Keratinocyte (primary cell): ENCODE measurements at regions not wholly inside any gene's neighbourhood (a gene's known extent, or its start where the extent isn't known, plus 50 kb on each side); places are given as distances from the start of the nearest gene placed in this dataset.

Experiments used
- DNase-seq: peaks from one replicate; pipeline ENCODE4 v3.0.0-alpha.2; 2011; ENCODE audit warnings: low read depth, missing footprints, low spot score
- FAIRE-seq: peaks from 2 replicates; lab custom pipeline; 2011; peaks lifted over from hg19 to GRCh38; lab: Jason Lieb, UNC
- H2AFZ ChIP-seq: 2 replicates; pipeline ENCODE4 v1.6.0; 2012; ENCODE audit warnings: low read length, control low read depth, inconsistent platforms; ENCODE audit not compliant: control insufficient read depth
- H3K27ac ChIP-seq: 2 replicates; pipeline ENCODE4 v1.5.1; 2011; ENCODE audit warnings: low read length; ENCODE audit not compliant: control insufficient read depth, insufficient read depth
- H3K27me3 ChIP-seq: 3 replicates; pipeline ENCODE4 v1.6.0; 2011; ENCODE audit warnings: low read length; ENCODE audit not compliant: control insufficient read depth, insufficient read depth; ENCODE audit errors: extremely low read depth
- H3K36me3 ChIP-seq, 2 experiments: 2 replicates in 1 of 2; 3 replicates in 1 of 2; pipeline ENCODE4 v1.5.1; 2011; ENCODE audit warnings: low read length in 2 of 2, mild to moderate bottlenecking in 1 of 2; ENCODE audit not compliant: control insufficient read depth in 2 of 2, insufficient read depth in 2 of 2; ENCODE audit errors: extremely low read depth in 1 of 2
- H3K4me1 ChIP-seq: 3 replicates; pipeline ENCODE4 v1.5.1; 2011; ENCODE audit warnings: low read length; ENCODE audit not compliant: control insufficient read depth, insufficient read depth; ENCODE audit errors: extremely low read depth
- H3K4me2 ChIP-seq: 3 replicates; pipeline ENCODE4 v1.6.0; 2011; ENCODE audit warnings: low read depth, low read length; ENCODE audit not compliant: control insufficient read depth, insufficient read depth; ENCODE audit errors: extremely low read depth
- H3K4me3 ChIP-seq, 3 experiments: fragments of 200-600 bp in 1 of 3; sonication (generic) in 1 of 3; 2 replicates in 2 of 3; 3 replicates in 1 of 3; pipeline ENCODE4 v1.5.1; 2011 to 2016; ENCODE audit warnings: low read length in 3 of 3, mild to moderate bottlenecking in 3 of 3, control low read depth in 2 of 3, inconsistent platforms in 1 of 3, low read depth in 1 of 3, mixed read lengths in 1 of 3, mixed run types in 1 of 3, moderate library complexity in 1 of 3; ENCODE audit not compliant: control insufficient read depth in 2 of 3, insufficient read depth in 2 of 3; ENCODE audit errors: extremely low read depth in 1 of 3
- H3K79me2 ChIP-seq: 2 replicates; pipeline ENCODE4 v1.6.0; 2012; ENCODE audit warnings: low read length; ENCODE audit not compliant: control insufficient read depth, insufficient read depth
- H3K9ac ChIP-seq: 3 replicates; pipeline ENCODE4 v1.6.0; 2011; ENCODE audit warnings: low read length; ENCODE audit not compliant: control insufficient read depth, insufficient read depth; ENCODE audit errors: extremely low read depth
- H3K9me1 ChIP-seq: 3 replicates; pipeline ENCODE4 v1.6.0; 2011; ENCODE audit warnings: low read length; ENCODE audit not compliant: control insufficient read depth, insufficient read depth; ENCODE audit errors: extremely low read depth
- H3K9me3 ChIP-seq: 2 replicates; pipeline ENCODE4 v1.5.1; 2012; ENCODE audit warnings: low read depth, low read length; ENCODE audit not compliant: control insufficient read depth
- H4K20me1 ChIP-seq: 3 replicates; pipeline ENCODE4 v1.6.0; 2011; ENCODE audit warnings: low read length; ENCODE audit not compliant: control insufficient read depth, insufficient read depth; ENCODE audit errors: extremely low read depth
- EZH2 ChIP-seq: IDR thresholded peaks from one replicate; pipeline ENCODE4 v1.6.1; 2012; ENCODE audit warnings: inconsistent platforms, mild to moderate bottlenecking, low read length, moderate library complexity
- dilution Hi-C: fragments of 300-500 bp; cut with MboI; formaldehyde crosslinking; loops from one replicate; pipeline ENCODE4 v1.7.0; 2020; ENCODE audit warnings: low sequenced_read_pairs; ENCODE audit not compliant: extremely low pct_ligation_motif_present
- TF ChIP-seq, protein P1 (sequence below), 3 experiments: IDR thresholded peaks in 1 of 3; conservative IDR thresholded peaks in 1 of 3; optimal IDR thresholded peaks in 1 of 3; 2 replicates in 2 of 3; 3 replicates in 1 of 3; pipeline versions ENCODE3 to v1.5.1; 2011; ENCODE audit warnings: low read length in 3 of 3, mild to moderate bottlenecking in 3 of 3, moderate library complexity in 2 of 3, control low read depth in 1 of 3, inconsistent platforms in 1 of 3; ENCODE audit not compliant: insufficient read depth in 2 of 3; ENCODE audit errors: extremely low read depth in 1 of 3

DNA sequence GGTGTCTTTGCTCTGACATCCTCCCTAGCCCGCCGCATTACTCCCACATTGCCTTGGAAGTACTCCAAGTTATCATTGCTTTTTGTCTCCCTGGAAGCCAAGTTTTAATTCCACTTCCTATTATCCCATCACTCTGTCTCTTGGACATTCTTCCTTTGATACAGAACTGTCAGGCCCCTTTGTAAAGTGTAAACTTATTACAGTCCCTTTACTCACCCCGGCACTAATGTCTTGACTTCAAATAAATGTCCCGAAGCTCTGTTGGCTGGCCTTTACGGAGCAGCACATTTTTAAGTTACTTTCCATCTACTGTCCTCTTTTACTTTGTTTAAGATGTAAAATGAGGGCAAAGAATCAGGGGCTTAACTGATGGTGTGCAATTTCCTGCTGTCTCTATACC lies 223.5 kb upstream of the IGFBP7 start:
- FAIRE-seq: no peak
- dilution Hi-C loops: no loop called here

DNA sequence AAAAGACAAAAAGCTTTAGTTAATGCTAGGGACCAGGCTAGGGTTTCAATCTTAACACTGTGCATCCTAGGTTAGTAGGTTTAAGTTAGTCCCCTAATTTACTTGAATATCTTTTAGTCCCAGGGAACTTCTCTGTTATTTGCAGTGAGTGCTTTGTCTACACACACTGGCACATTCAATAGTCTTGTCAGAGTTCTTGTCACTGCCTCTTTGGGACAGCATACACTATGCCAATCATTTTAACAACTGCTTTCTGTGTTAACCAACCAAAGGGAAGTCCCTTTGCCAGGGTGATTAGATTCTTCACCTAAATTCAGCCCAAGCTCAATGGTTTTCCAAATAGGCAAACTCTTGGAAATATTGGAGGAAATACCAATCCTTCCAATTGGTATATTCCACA lies 221.8 kb upstream of the IGFBP7 start:
- H3K4me1 ChIP-seq: no peaks in the 10 kb centered on the region
- no peak overlapping the region for H3K4me2 ChIP-seq
- DNase-seq (no peak), FAIRE-seq (no peak)
- H3K9me1 ChIP-seq: no peaks in the 10 kb centered on the region
- H2AFZ ChIP-seq: no peak overlapping the region
- H3K9me3 ChIP-seq: no peaks in the 10 kb centered on the region
- TF ChIP-seq, protein P1, sequence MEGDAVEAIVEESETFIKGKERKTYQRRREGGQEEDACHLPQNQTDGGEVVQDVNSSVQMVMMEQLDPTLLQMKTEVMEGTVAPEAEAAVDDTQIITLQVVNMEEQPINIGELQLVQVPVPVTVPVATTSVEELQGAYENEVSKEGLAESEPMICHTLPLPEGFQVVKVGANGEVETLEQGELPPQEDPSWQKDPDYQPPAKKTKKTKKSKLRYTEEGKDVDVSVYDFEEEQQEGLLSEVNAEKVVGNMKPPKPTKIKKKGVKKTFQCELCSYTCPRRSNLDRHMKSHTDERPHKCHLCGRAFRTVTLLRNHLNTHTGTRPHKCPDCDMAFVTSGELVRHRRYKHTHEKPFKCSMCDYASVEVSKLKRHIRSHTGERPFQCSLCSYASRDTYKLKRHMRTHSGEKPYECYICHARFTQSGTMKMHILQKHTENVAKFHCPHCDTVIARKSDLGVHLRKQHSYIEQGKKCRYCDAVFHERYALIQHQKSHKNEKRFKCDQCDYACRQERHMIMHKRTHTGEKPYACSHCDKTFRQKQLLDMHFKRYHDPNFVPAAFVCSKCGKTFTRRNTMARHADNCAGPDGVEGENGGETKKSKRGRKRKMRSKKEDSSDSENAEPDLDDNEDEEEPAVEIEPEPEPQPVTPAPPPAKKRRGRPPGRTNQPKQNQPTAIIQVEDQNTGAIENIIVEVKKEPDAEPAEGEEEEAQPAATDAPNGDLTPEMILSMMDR (optimal IDR thresholded peaks at IDR 0.05 in 1 of 3, IDR thresholded peaks at IDR 0.05 in 1 of 3, conservative IDR thresholded peaks at IDR 0.05 in 1 of 3; ENCODE audit: extremely low read depth in 1 of 3, insufficient read depth in 2 of 3, low read length in 3 of 3): no peak
- no peak for TF ChIP-seq EZH2
- H3K36me3 ChIP-seq: no peaks in the 10 kb centered on the region
- no peaks in the 10 kb centered on the region for H3K79me2 ChIP-seq
- no peak overlapping the region for H3K27ac ChIP-seq
- dilution Hi-C loops: no loop called here
- H3K4me3 ChIP-seq: no peak overlapping the region
- peaks cover 2% of the 10 kb centered on the region for H3K27me3 ChIP-seq
- H4K20me1 ChIP-seq: no peaks in the 10 kb centered on the region
- H3K9ac ChIP-seq: no peak overlapping the region

More for the DNA sequence above, 223.5 kb upstream of the IGFBP7 start:
- H3K36me3 ChIP-seq: no peaks in the 10 kb centered on the region
- H3K27me3 ChIP-seq: peaks cover 2% of the 10 kb centered on the region
- H3K4me3 ChIP-seq: no peak overlapping the region
- H3K9ac ChIP-seq: no peak overlapping the region
- H3K27ac ChIP-seq: no peak overlapping the region
- no peaks in the 10 kb centered on the region for H3K79me2 ChIP-seq
- H3K4me1 ChIP-seq: no peaks in the 10 kb centered on the region
- DNase-seq: no peak
- H2AFZ ChIP-seq: no peak overlapping the region
- H4K20me1 ChIP-seq: no peaks in the 10 kb centered on the region
- H3K4me2 ChIP-seq: no peak overlapping the region
- no peak for TF ChIP-seq EZH2
- TF ChIP-seq, protein P1 (optimal IDR thresholded peaks at IDR 0.05 in 1 of 3, IDR thresholded peaks at IDR 0.05 in 1 of 3, conservative IDR thresholded peaks at IDR 0.05 in 1 of 3; ENCODE audit: extremely low read depth in 1 of 3, insufficient read depth in 2 of 3, low read length in 3 of 3): no peak
- no peaks in the 10 kb centered on the region for H3K9me3 ChIP-seq
- no peaks in the 10 kb centered on the region for H3K9me1 ChIP-seq
